SK-MEL-5 (cell line): ENCODE measurements at regions not wholly inside any gene's neighbourhood (a gene's known extent, or its start where the extent isn't known, plus 50 kb on each side); places are given as distances from the start of the nearest gene placed in this dataset.
"Not testable (repeated sequence)": the region's sequence is repeated elsewhere in the genome, so short reads cannot be mapped to it uniquely, and the experiment has no call there.

Source experiments
- DNase-seq: peaks from one replicate; pipeline ENCODE4 v3.0.0-alpha.2; 2016; ENCODE audit warnings: low read depth, low spot score
- in situ Hi-C: cut with HindIII; loops from 2 replicates; pipeline ENCODE4 v1.10.0; 2016; ENCODE audit warnings: low sequenced_read_pairs, high pct_unique_total_duplicates, low pct_unique_long_range_greater_than_20kb

GRCh38 chr1:240722788-240723187, 110.8 kb upstream of the GREM2 start:
- DNase-seq, result no peak
- in situ Hi-C loops, result no loop called here

- in situ Hi-C loops, result no loop called here
- no peak for DNase-seq
These were observed 109.0 kb upstream of the GREM2 start for GRCh38 chr1:240720976-240721375.

- in situ Hi-C loops, result no loop called here
- DNase-seq, result no peak
These were observed 108.2 kb upstream of the GREM2 start for GRCh38 chr1:240719953-240720700.

GRCh38 chr1:240716538-240716937, 104.6 kb upstream of the GREM2 start:
- in situ Hi-C loops, DNase-seq: not testable (repeated sequence)

GRCh38 chr1:240714568-240715292, 102.8 kb upstream of the GREM2 start:
- in situ Hi-C loops, result no loop called here
- no peak for DNase-seq

- DNase-seq, result no peak
- in situ Hi-C loops, result no loop called here
These were observed 100.2 kb upstream of the GREM2 start for GRCh38 chr1:240712014-240712731.

- no peak for DNase-seq
- in situ Hi-C loops, result no loop called here
These were observed 99.1 kb upstream of the GREM2 start for GRCh38 chr1:240711020-240711419.

- DNase-seq, result no peak
- in situ Hi-C loops, result no loop called here
These were observed 97.7 kb upstream of the GREM2 start for GRCh38 chr1:240709676-240710075.

GRCh38 chr1:240706150-240706935, 94.4 kb upstream of the GREM2 start:
- in situ Hi-C loops, result no loop called here

GRCh38 chr1:240705579-240705978, 93.6 kb upstream of the GREM2 start:
- DNase-seq, result no peak

More at GRCh38 chr1:240706150-240706935, 94.4 kb upstream of the GREM2 start:
- no peak for DNase-seq

GRCh38 chr1:240701412-240701811, 89.5 kb upstream of the GREM2 start:
- DNase-seq, result no peak
- in situ Hi-C loops, result no loop called here

More at GRCh38 chr1:240705579-240705978, 93.6 kb upstream of the GREM2 start:
- in situ Hi-C loops, result no loop called here

GRCh38 chr1:240695416-240695815, 83.5 kb upstream of the GREM2 start:
- DNase-seq, result no peak
- in situ Hi-C loops, result no loop called here

- in situ Hi-C loops, result no loop called here
These were observed 81.9 kb upstream of the GREM2 start for GRCh38 chr1:240693844-240694243.

GRCh38 chr1:240693036-240693435, 81.1 kb upstream of the GREM2 start:
- in situ Hi-C loops, result no loop called here
- no peak for DNase-seq

More at GRCh38 chr1:240693844-240694243, 81.9 kb upstream of the GREM2 start:
- no peak for DNase-seq

- DNase-seq, result peak; percentile 76
- in situ Hi-C loops, result no loop called here
These were observed 80.2 kb upstream of the GREM2 start for GRCh38 chr1:240691909-240692705.

- in situ Hi-C loops, result no loop called here
These were observed 79.5 kb upstream of the GREM2 start for GRCh38 chr1:240691501-240691900.

GRCh38 chr1:240687820-240688219, 75.9 kb upstream of the GREM2 start:
- no peak for DNase-seq
- in situ Hi-C loops, result no loop called here

More at GRCh38 chr1:240691501-240691900, 79.5 kb upstream of the GREM2 start:
- DNase-seq, result no peak
